AG08395 (cell line): ENCODE measurements at regions not wholly inside any gene's neighbourhood (a gene's known extent, or its start where the extent isn't known, plus 50 kb on each side); places are given as distances from the start of the nearest gene placed in this dataset.

Source experiments
- DNase-seq: peaks from one replicate; pipeline ENCODE4 v3.0.0; 2012; ENCODE audit warnings: mixed read lengths, low spot score

DNA sequence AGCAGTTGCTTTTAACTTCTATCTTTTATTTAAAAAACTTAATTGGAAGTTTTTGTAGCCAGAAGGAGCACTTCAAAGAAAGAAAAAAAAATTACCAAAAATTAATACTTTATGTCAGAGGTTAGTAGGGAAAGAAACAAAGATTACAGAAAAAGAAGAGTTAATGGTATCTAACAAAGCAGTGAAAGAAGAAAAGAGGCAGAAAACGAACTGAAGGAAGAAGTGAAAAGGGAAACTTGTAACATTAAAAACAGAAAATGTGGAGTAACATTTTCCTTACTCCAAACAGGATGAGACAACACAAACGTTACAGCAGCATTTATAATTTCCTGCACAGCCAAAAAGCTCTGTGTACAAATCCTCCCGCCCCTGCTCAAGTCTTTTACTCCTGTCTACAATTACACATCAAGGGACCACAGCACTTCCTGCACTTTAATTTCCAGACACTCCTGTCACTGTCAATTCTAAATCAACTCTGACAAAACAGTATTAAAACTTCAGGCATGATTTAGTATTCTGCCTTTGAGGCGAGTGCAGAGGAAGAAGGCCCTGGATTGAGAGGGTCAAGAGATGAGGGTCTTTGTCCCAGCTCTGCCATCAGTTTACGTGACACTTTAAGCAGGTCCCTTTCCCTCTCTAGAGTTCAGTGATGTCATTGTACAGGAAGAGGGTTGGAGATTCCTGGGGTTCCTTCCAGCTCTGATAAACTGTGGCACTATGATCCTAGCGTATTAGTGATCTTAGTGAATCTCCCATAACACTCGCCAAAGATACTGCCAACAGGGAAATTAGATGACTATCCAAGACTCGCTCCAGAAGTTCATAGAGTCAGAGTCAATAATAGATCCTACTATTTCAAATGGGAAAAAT lies 53.2 kb upstream of the LSM14A start:
- DNase-seq = no peak

DNA sequence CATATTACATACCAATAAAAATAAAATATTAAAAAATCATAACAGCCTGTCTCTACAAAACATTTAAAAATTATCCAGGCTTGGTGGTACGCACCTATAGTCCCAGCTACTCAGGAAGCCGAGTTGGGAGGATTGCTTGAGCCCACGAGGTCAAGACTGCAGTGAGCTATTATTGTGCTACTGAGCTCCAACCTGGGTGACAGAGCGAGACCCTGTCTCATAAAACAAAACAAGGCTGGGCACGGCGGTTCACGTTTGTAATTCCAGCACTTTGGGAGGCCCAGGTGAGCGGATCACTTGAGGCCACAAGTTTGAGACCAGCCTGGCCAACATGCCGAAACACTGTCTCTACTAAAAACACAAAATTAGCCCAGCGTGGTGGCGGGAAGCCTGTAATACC lies 52.2 kb upstream of the LSM14A start:
- no peak for DNase-seq

DNA sequence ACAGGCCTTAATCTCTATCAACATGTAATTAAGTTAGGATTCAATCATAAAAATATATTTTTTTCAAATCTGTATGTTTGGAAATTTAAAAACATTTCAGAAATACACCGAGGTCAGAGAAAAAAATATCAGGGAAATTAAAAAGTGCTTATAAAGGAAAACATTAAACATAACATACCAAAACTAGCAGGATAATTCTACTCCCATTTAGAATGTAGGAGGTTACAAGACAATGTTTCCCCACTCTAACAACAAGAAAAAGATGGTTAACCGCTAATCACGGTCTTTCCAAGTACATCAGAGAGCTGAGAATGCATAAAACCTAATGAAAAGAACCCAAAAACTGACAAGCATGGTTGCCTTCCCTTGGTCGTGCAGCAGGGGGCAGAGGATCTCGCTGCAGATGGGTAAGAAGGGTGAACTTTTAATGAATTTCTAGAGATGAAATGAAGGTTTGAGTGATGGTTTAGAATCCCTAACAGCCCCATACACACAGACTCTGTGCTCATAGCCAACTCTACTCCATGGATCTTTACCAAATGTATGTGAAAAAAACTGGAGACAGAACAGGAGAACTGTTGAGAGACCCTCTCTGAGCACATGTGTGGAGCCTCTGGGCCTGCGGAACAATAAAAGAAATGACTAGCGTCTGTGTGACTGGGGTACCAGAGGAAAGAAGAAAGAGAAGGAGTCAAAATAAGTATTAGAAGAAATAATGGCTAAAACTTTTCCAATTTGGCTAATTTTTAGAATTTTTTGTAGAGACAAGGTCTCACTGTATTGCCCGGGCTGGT lies 51.3 kb upstream of the LSM14A start:
- DNase-seq = peak; percentile 70
